H9 (cell line): ENCODE measurements at regions not wholly inside any gene's neighbourhood (a gene's known extent, or its start where the extent isn't known, plus 50 kb on each side); places are given as distances from the start of the nearest gene placed in this dataset.

Experiments
- DNase-seq: peaks from one replicate; pipeline ENCODE4 v3.0.0-alpha.2; 2017
- H2AFZ ChIP-seq: one replicate; pipeline ENCODE4 v1.6.1; 2013; ENCODE audit warnings: mild to moderate bottlenecking, low read length, control low read depth, moderate library complexity
- H2AK5ac ChIP-seq: 2 replicates; pipeline ENCODE4 v1.6.1; 2013; ENCODE audit warnings: low read length, control low read depth, mixed read lengths; ENCODE audit not compliant: insufficient read length
- H2BK120ac ChIP-seq: one replicate; pipeline ENCODE4 v1.6.1; 2013; ENCODE audit warnings: low read depth, mild to moderate bottlenecking, low read length, control low read depth, inconsistent platforms; ENCODE audit not compliant: poor library complexity, severe bottlenecking
- H2BK12ac ChIP-seq: 2 replicates; pipeline ENCODE4 v1.6.1; 2013; ENCODE audit warnings: low read length, control low read depth, mixed read lengths, low read depth; ENCODE audit not compliant: insufficient read length
- H2BK15ac ChIP-seq: 2 replicates; pipeline ENCODE4 v1.6.1; 2013; ENCODE audit warnings: low read depth, low read length, control low read depth
- H2BK20ac ChIP-seq: one replicate; pipeline ENCODE4 v1.6.1; 2013; ENCODE audit warnings: low read depth, mild to moderate bottlenecking, low read length, control low read depth, inconsistent platforms; ENCODE audit not compliant: poor library complexity, severe bottlenecking
- H2BK5ac ChIP-seq: 2 replicates; pipeline ENCODE4 v1.6.1; 2013; ENCODE audit warnings: low read length, control low read depth, mixed read lengths; ENCODE audit not compliant: insufficient read length
- H3K14ac ChIP-seq: 2 replicates; pipeline ENCODE4 v1.6.1; 2013; ENCODE audit warnings: low read length, control low read depth; ENCODE audit not compliant: insufficient read depth
- H3K18ac ChIP-seq: 2 replicates; pipeline ENCODE4 v1.6.1; 2013; ENCODE audit warnings: low read depth, mild to moderate bottlenecking, mixed read lengths, low read length, control low read depth; ENCODE audit not compliant: insufficient read length
- H3K23ac ChIP-seq: 2 replicates; pipeline ENCODE4 v1.6.1; 2013; ENCODE audit warnings: low read length, control low read depth, mixed read lengths, low read depth; ENCODE audit not compliant: insufficient read length
- H3K23me2 ChIP-seq: 2 replicates; pipeline ENCODE4 v1.6.1; 2013; ENCODE audit warnings: low read depth, mild to moderate bottlenecking, mixed read lengths, low read length, control low read depth; ENCODE audit not compliant: insufficient read length, poor library complexity, severe bottlenecking
- H3K27ac ChIP-seq: 2 replicates; pipeline ENCODE4 v1.5.1; 2013; ENCODE audit warnings: low read length, control low read depth, mixed read lengths, low read depth; ENCODE audit not compliant: insufficient read length
- H3K27me3 ChIP-seq: 2 replicates; pipeline ENCODE4 v1.6.1; 2013; ENCODE audit warnings: low read length, control low read depth, inconsistent platforms; ENCODE audit not compliant: insufficient read depth
- H3K4ac ChIP-seq: 2 replicates; pipeline ENCODE4 v1.6.1; 2013; ENCODE audit warnings: low read depth, mild to moderate bottlenecking, control low read depth, inconsistent platforms, low read length, moderate library complexity
- H3K4me1 ChIP-seq: 2 replicates; pipeline ENCODE4 v1.6.1; 2013; ENCODE audit warnings: low read length, control low read depth, inconsistent platforms; ENCODE audit not compliant: insufficient read depth
- H3K4me2 ChIP-seq: 2 replicates; pipeline ENCODE4 v1.6.1; 2013; ENCODE audit warnings: low read length, control low read depth, mixed read lengths; ENCODE audit not compliant: insufficient read length, insufficient read depth
- H3K56ac ChIP-seq: 2 replicates; pipeline ENCODE4 v1.6.1; 2013; ENCODE audit warnings: low read depth, mild to moderate bottlenecking, mixed read lengths, low read length, control low read depth; ENCODE audit not compliant: insufficient read length
- H3K79me1 ChIP-seq: 2 replicates; pipeline ENCODE4 v1.6.1; 2013; ENCODE audit warnings: low read depth, mild to moderate bottlenecking, moderate library complexity, low read length, control low read depth, inconsistent platforms; ENCODE audit not compliant: insufficient read depth, poor library complexity, severe bottlenecking
- H3K79me2 ChIP-seq: 2 replicates; pipeline ENCODE4 v1.6.1; 2013; ENCODE audit warnings: low read length, control low read depth, inconsistent platforms; ENCODE audit not compliant: insufficient read depth
- H3K9ac ChIP-seq: 2 replicates; pipeline ENCODE4 v1.6.1; 2013; ENCODE audit warnings: low read length, control low read depth, mixed read lengths; ENCODE audit not compliant: insufficient read length; ENCODE audit errors: extremely low read depth
- H3K9me3 ChIP-seq: one replicate; pipeline ENCODE4 v1.6.1; 2013; ENCODE audit warnings: low read depth, low read length, inconsistent platforms; ENCODE audit not compliant: control insufficient read depth
- H3T11ph ChIP-seq: one replicate; pipeline ENCODE4 v1.6.1; 2013; ENCODE audit warnings: mild to moderate bottlenecking, low read length, control low read depth, inconsistent platforms
- H4K20me1 ChIP-seq: one replicate; pipeline ENCODE4 v1.6.1; 2013; ENCODE audit not compliant: control insufficient read depth, insufficient read length, insufficient read depth
- H4K5ac ChIP-seq: 2 replicates; pipeline ENCODE4 v1.6.1; 2013; ENCODE audit warnings: low read depth, mild to moderate bottlenecking, mixed read lengths, low read length, control low read depth; ENCODE audit not compliant: insufficient read length
- H4K8ac ChIP-seq: replicated peaks from 2 replicates; pipeline ENCODE4 v1.6.1; 2013; ENCODE audit warnings: low read length, control low read depth, mixed read lengths, low read depth; ENCODE audit not compliant: insufficient read length
- H4K91ac ChIP-seq: 2 replicates; pipeline ENCODE4 v1.6.1; 2013; ENCODE audit warnings: low read depth, mild to moderate bottlenecking, moderate library complexity, mixed read lengths, low read length, control low read depth; ENCODE audit not compliant: insufficient read length
- H3K27ac Mint-ChIP-seq, 3 experiments: 2 replicates in 2 of 3; 3 replicates in 1 of 3; pipeline ENCODE4 v1.8.0; 2020 to 2021; ENCODE audit warnings: mixed read lengths in 3 of 3, mild to moderate bottlenecking in 1 of 3, moderate library complexity in 1 of 3
- H3K27me3 Mint-ChIP-seq: 2 replicates; pipeline ENCODE4 v1.8.0; 2021; ENCODE audit warnings: low read depth, mild to moderate bottlenecking, moderate library complexity, mixed read lengths
- H3K36me3 Mint-ChIP-seq, 3 experiments: 2 replicates in 2 of 3; 3 replicates in 1 of 3; pipeline ENCODE4 v1.8.0; 2020 to 2021; ENCODE audit warnings: low read depth in 3 of 3, mixed read lengths in 3 of 3; ENCODE audit not compliant: insufficient read depth in 1 of 3
- H3K4me1 Mint-ChIP-seq, 2 experiments: 2 replicates each; pipeline ENCODE4 v1.8.0; 2020; ENCODE audit warnings: mixed read lengths in 2 of 2
- H3K4me3 Mint-ChIP-seq, 2 experiments: 2 replicates in 1 of 2; 3 replicates in 1 of 2; pipeline ENCODE4 v1.8.0; 2020 to 2021; ENCODE audit warnings: mild to moderate bottlenecking in 2 of 2, mixed read lengths in 2 of 2, moderate library complexity in 1 of 2
- H3K9me3 Mint-ChIP-seq, 2 experiments: 2 replicates in 1 of 2; 3 replicates in 1 of 2; pipeline ENCODE4 v1.8.0; 2020; ENCODE audit warnings: mild to moderate bottlenecking in 2 of 2, mixed read lengths in 2 of 2, moderate library complexity in 1 of 2
- CTCF ChIP-seq: fragments of 200-600 bp; sonication (generic); conservative IDR thresholded peaks from 3 replicates; pipeline ENCODE4 v1.8.0; 2021; ENCODE audit warnings: antibody characterized with exemption, mild to moderate bottlenecking
- WGBS: extraction: QIAGEN DNeasy Blood & Tissue Kit; methylation state at CpG from one replicate; pipeline ENCODE4 v1.1.7; 2013; ENCODE audit warnings: missing lambda C conversion rate, low lambda C conversion rate, mixed read lengths; ENCODE audit not compliant: insufficient read length; ENCODE audit errors: extremely low coverage; 5-methylcytosine and 5-hydroxymethylcytosine counted together

DNA sequence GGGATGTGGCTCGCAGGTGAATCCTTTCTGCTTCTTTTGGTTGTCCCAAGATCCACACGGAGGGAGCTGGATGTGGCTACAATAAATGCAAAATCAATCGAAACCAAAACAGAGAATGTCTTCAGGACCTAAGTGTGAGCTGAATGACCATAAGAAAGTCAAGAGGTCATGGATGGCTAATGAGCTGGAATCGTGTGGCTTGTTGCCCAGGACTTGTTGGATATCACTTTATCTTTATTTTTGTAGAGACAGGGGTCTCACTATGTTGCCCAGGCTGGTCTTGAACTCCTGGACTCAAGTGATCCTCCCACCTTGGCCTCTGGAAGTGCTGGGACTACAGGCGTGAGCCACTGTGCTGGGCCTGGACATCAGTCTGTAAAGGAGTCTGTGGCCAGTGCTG lies 326.8 kb upstream of the N4BP1 start:
- no peak overlapping the region for H2BK120ac ChIP-seq
- H3K18ac ChIP-seq, result no peak overlapping the region
- H3K4ac ChIP-seq, result no peak overlapping the region
- no peaks in the 10 kb centered on the region for H4K20me1 ChIP-seq
- no peaks in the 10 kb centered on the region for H3K79me2 ChIP-seq
- Mint-ChIP-seq H3K27me3 (peaks cover 5% of the 10 kb centered on the region), H3K27ac (no peak overlapping the region), H3K4me3 (no peak overlapping the region), H3K36me3 (no peaks in the 10 kb centered on the region), H3K4me1 (peaks cover 0 to 2% of the 10 kb centered on the region in 2 experiments; a peak in 2 of 4 replicates), H3K9me3 (no peaks in the 10 kb centered on the region)
- H3K14ac ChIP-seq, result no peak overlapping the region
- H3K23me2 ChIP-seq, result no peaks in the 10 kb centered on the region
- no peaks in the 10 kb centered on the region for H3K9me3 ChIP-seq
- H3K27me3 ChIP-seq, result no peaks in the 10 kb centered on the region
- no peak overlapping the region for H3T11ph ChIP-seq
- H2BK5ac ChIP-seq, result no peak overlapping the region
- H3K4me1 ChIP-seq, result no peaks in the 10 kb centered on the region
- WGBS, result no CpG with 5 or more reads among the region's 5 CpGs
- no peak overlapping the region for H4K91ac ChIP-seq
- H2BK20ac ChIP-seq, result no peak overlapping the region
- H4K8ac ChIP-seq, result no peak overlapping the region
- no peaks in the 10 kb centered on the region for H3K79me1 ChIP-seq
- no peak overlapping the region for H3K4me2 ChIP-seq
- TF ChIP-seq CTCF, result no peak
- H2BK15ac ChIP-seq, result no peak overlapping the region
- H3K23ac ChIP-seq, result no peak overlapping the region
- no peak overlapping the region for H3K56ac ChIP-seq
- DNase-seq, result no peak
- no peak overlapping the region for H2AK5ac ChIP-seq
- no peak overlapping the region for H2BK12ac ChIP-seq
- no peak overlapping the region for H2AFZ ChIP-seq
- H4K5ac ChIP-seq, result no peak overlapping the region
- no peak overlapping the region for H3K27ac ChIP-seq
- H3K9ac ChIP-seq, result no peak overlapping the region
